Liver (tissue), 8 donors: ENCODE measurements at regions not wholly inside any gene's neighbourhood (a gene's known extent, or its start where the extent isn't known, plus 50 kb on each side); places are given as distances from the start of the nearest gene placed in this dataset.

ENCODE experiments used
- DNase-seq: peaks from one replicate; pipeline ENCODE4 v3.0.0-alpha.2; 2017; ENCODE audit warnings: low spot score
- H3K27ac ChIP-seq, 2 donors: one replicate each; pipeline ENCODE4 v1.7.0; 2013; ENCODE audit warnings: inconsistent platforms in 2 of 2, low read length in 2 of 2, control low read depth in 1 of 2, low read depth in 1 of 2, mild to moderate bottlenecking in 1 of 2
- H3K27me3 ChIP-seq, 4 donors: one replicate each; pipeline versions ENCODE4 v1.6.1 to v1.7.0; 2013; ENCODE audit warnings: low read length in 3 of 4, inconsistent platforms in 1 of 4, mild to moderate bottlenecking in 1 of 4, moderate library complexity in 1 of 4; ENCODE audit not compliant: control insufficient read depth in 4 of 4, insufficient read depth in 4 of 4
- H3K36me3 ChIP-seq, 4 donors: one replicate each; pipeline versions ENCODE4 v1.6.1 to v1.7.0; 2013; ENCODE audit warnings: low read length in 3 of 4, mild to moderate bottlenecking in 3 of 4, low read depth in 1 of 4, moderate library complexity in 1 of 4; ENCODE audit not compliant: control insufficient read depth in 4 of 4, insufficient read depth in 3 of 4
- H3K4me1 ChIP-seq, 4 donors: one replicate each; pipeline versions ENCODE4 v1.6.1 to v1.7.0; 2013; ENCODE audit warnings: low read length in 3 of 4, mild to moderate bottlenecking in 3 of 4, moderate library complexity in 1 of 4; ENCODE audit not compliant: control insufficient read depth in 4 of 4, insufficient read depth in 4 of 4
- H3K4me3 ChIP-seq, 3 donors: one replicate each; pipeline versions ENCODE4 v1.6.1 to v1.7.0; 2013; ENCODE audit warnings: low read length in 3 of 3, control low read depth in 1 of 3, low read depth in 1 of 3, mild to moderate bottlenecking in 1 of 3
- H3K9ac ChIP-seq, 2 donors: one replicate each; pipeline ENCODE4 v1.7.0; 2013; ENCODE audit warnings: low read length in 2 of 2, mild to moderate bottlenecking in 2 of 2, moderate library complexity in 2 of 2, control low read depth in 1 of 2, low read depth in 1 of 2
- H3K9me3 ChIP-seq, 4 donors: one replicate each; pipeline versions ENCODE4 v1.6.1 to v1.7.0; 2013; ENCODE audit warnings: low read length in 3 of 4; ENCODE audit not compliant: control insufficient read depth in 4 of 4
- ATF3 ChIP-seq: IDR thresholded peaks from 2 replicates; pipeline ENCODE4 v1.6.1; 2016; ENCODE audit warnings: antibody characterized with exemption
- EGR1 ChIP-seq, 2 donors: IDR thresholded peaks; 2 replicates each; pipeline ENCODE4 v1.6.1; 2016 to 2018; ENCODE audit warnings: antibody characterized with exemption in 2 of 2, low read depth in 2 of 2
- FOXA1 ChIP-seq: IDR thresholded peaks from 2 replicates; pipeline ENCODE4 v1.6.1; 2016; ENCODE audit warnings: antibody characterized with exemption
- GABPA ChIP-seq, 2 donors: IDR thresholded peaks in 1 of 2; conservative IDR thresholded peaks in 1 of 2; 2 replicates each; pipeline ENCODE4 v1.6.1; 2016; ENCODE audit warnings: antibody characterized with exemption in 2 of 2, mild to moderate bottlenecking in 1 of 2, moderate library complexity in 1 of 2
- HNF4A ChIP-seq, 2 donors: conservative IDR thresholded peaks; 2 replicates each; pipeline ENCODE4 v1.6.1; 2016; ENCODE audit warnings: antibody characterized with exemption in 2 of 2, mild to moderate bottlenecking in 2 of 2
- HNF4G ChIP-seq: IDR thresholded peaks from 2 replicates; pipeline ENCODE4 v1.6.1; 2016; ENCODE audit warnings: antibody characterized with exemption
- JUND ChIP-seq, 2 donors: IDR thresholded peaks; 2 replicates each; pipeline ENCODE4 v1.6.1; 2016; ENCODE audit warnings: antibody characterized with exemption in 2 of 2
- NR2F2 ChIP-seq: IDR thresholded peaks from 2 replicates; pipeline ENCODE4 v1.6.1; 2016; ENCODE audit warnings: antibody characterized with exemption
- RAD21 ChIP-seq, 2 donors: IDR thresholded peaks; 2 replicates each; pipeline ENCODE4 v1.6.1; 2016; ENCODE audit warnings: antibody characterized with exemption in 2 of 2, mild to moderate bottlenecking in 2 of 2
- REST ChIP-seq: IDR thresholded peaks from 2 replicates; pipeline ENCODE4 v1.6.1; 2016; ENCODE audit warnings: antibody characterized with exemption, mild to moderate bottlenecking
- RXRA ChIP-seq, 2 donors: IDR thresholded peaks; 2 replicates each; pipeline ENCODE4 v1.6.1; 2017 to 2018; ENCODE audit warnings: antibody characterized with exemption in 2 of 2, mild to moderate bottlenecking in 1 of 2
- SP1 ChIP-seq: IDR thresholded peaks from 2 replicates; pipeline ENCODE4 v1.6.1; 2018; ENCODE audit warnings: antibody characterized with exemption, mild to moderate bottlenecking
- TAF1 ChIP-seq: conservative IDR thresholded peaks from 2 replicates; pipeline ENCODE4 v1.6.1; 2016; ENCODE audit warnings: antibody characterized with exemption, mild to moderate bottlenecking
- YY1 ChIP-seq: IDR thresholded peaks from 2 replicates; pipeline ENCODE4 v1.6.1; 2016; ENCODE audit warnings: antibody characterized with exemption, mild to moderate bottlenecking
- WGBS: extraction: QIAGEN DNeasy Blood & Tissue Kit; methylation state at CpG from one replicate; pipeline ENCODE4 v1.1.7; 2013; 5-methylcytosine and 5-hydroxymethylcytosine counted together
- TF ChIP-seq, protein P1 (sequence below): IDR thresholded peaks from 2 replicates; pipeline ENCODE4 v1.6.1; 2016; ENCODE audit warnings: antibody characterized with exemption
- TF ChIP-seq, protein P2 (sequence below): IDR thresholded peaks from 2 replicates; pipeline ENCODE4 v1.6.1; 2016; ENCODE audit warnings: antibody characterized with exemption
- TF ChIP-seq, protein P3 (sequence below): fragments of 150-350 bp; IDR thresholded peaks from 2 replicates; pipeline ENCODE4 v1.5.1; 2017; ENCODE audit warnings: improper control_type of control experiment, low read depth, low read length; ENCODE audit not compliant: missing input control
- donor health status: healthy.
- donor health status: healthy.
- donor health status: healthy.
- donor health status: healthy.
- donor health status: healthy.

GRCh38 chr11:134904103-134904790 lies 492.2 kb upstream of the B3GAT1 start (continued):
- TF ChIP-seq REST (no peak), NR2F2 (no peak)

DNA sequence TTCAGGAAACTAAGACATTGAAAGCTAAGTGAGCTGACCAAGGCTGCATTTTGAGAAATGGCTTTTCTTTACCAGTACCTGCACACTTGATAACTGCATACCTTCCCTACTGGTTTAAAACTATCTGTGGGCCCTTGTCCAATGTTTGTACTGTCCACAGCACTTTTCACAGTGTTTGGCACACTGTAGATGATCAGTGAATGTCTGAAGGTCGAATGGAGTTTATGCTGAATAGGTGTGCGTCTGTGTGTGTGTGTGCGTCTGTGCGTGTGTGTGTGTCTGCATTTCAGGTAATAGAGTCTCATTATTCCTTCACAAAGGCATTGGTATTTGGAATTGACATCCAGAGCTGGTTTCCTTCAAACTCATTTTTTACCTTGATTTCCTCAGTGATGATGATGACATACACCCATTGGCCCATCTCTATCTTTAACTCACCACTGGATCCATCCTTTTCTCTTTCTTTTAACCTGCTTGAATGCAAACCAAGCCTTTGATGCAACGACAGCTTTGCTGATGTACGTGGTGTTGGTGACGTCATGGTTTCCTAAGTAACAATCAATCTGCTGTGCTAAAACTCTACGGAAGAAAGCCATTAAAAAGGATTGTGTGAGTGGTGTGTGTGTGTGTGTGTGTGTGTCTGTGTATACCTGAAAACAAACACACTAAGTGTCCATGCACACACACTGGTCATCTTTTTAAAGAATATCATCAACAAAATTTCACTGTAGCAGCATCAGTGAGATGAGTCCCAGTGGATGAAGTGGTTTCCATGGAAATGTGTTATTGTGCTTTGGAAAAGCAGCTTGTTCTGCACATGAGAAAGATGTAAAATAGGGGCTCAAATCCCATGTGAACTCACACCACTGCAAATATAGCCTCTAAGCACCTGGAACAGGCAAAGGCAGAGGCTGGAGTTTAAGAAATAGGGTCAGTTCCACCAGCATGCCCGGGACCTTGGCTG lies 490.2 kb upstream of the B3GAT1 start:
- H3K9me3 ChIP-seq: no peaks in the 10 kb centered on the region
- H3K4me1 ChIP-seq: no peaks in the 10 kb centered on the region
- no peak for TF ChIP-seq JUND (IDR thresholded peaks at IDR 0.05)
- H3K9ac ChIP-seq: no peak overlapping the region
- H3K4me3 ChIP-seq: no peak overlapping the region
- no peaks in the 10 kb centered on the region for H3K27me3 ChIP-seq
- no peaks in the 10 kb centered on the region for H3K36me3 ChIP-seq
- H3K27ac ChIP-seq: no peak overlapping the region
- DNase-seq: no peak
- WGBS: 77% methylated on average over 9 of the region's 9 CpGs

DNA sequence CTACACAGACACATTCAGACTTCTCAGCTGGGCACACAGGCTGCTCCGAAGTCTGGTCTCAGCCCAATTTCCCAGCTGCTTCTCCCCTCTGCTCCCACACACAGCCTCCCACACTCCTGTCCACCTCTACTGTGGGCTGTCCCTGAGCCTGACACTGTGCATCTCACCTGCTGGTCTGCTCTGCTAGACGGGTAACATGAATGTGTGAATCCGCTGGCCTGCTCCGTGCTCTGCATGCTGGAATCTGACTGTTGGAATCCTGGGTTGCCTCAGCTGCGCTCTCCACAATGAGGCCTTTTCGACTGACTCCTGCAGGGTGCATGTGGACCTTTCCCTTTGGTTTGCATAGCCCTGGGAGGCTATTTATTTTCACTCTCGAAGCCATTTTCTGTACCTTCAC lies 489.5 kb upstream of the B3GAT1 start:
- TF ChIP-seq, protein P1, sequence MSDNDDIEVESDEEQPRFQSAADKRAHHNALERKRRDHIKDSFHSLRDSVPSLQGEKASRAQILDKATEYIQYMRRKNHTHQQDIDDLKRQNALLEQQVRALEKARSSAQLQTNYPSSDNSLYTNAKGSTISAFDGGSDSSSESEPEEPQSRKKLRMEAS: no peak
- TF ChIP-seq HNF4A (conservative IDR thresholded peaks at IDR 0.05): no peak
- TF ChIP-seq, protein P2, sequence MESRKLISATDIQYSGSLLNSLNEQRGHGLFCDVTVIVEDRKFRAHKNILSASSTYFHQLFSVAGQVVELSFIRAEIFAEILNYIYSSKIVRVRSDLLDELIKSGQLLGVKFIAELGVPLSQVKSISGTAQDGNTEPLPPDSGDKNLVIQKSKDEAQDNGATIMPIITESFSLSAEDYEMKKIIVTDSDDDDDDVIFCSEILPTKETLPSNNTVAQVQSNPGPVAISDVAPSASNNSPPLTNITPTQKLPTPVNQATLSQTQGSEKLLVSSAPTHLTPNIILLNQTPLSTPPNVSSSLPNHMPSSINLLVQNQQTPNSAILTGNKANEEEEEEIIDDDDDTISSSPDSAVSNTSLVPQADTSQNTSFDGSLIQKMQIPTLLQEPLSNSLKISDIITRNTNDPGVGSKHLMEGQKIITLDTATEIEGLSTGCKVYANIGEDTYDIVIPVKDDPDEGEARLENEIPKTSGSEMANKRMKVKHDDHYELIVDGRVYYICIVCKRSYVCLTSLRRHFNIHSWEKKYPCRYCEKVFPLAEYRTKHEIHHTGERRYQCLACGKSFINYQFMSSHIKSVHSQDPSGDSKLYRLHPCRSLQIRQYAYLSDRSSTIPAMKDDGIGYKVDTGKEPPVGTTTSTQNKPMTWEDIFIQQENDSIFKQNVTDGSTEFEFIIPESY: no peak
- TF ChIP-seq EGR1 (IDR thresholded peaks at IDR 0.05; ENCODE audit: low read depth in 2 of 2): no peak
- TF ChIP-seq RAD21 (IDR thresholded peaks at IDR 0.05): no peak
- TF ChIP-seq, protein P3, sequence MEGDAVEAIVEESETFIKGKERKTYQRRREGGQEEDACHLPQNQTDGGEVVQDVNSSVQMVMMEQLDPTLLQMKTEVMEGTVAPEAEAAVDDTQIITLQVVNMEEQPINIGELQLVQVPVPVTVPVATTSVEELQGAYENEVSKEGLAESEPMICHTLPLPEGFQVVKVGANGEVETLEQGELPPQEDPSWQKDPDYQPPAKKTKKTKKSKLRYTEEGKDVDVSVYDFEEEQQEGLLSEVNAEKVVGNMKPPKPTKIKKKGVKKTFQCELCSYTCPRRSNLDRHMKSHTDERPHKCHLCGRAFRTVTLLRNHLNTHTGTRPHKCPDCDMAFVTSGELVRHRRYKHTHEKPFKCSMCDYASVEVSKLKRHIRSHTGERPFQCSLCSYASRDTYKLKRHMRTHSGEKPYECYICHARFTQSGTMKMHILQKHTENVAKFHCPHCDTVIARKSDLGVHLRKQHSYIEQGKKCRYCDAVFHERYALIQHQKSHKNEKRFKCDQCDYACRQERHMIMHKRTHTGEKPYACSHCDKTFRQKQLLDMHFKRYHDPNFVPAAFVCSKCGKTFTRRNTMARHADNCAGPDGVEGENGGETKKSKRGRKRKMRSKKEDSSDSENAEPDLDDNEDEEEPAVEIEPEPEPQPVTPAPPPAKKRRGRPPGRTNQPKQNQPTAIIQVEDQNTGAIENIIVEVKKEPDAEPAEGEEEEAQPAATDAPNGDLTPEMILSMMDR: no peak
- TF ChIP-seq HNF4G: no peak
- no peak for TF ChIP-seq SP1
- no peak for TF ChIP-seq NR2F2
- no peak for TF ChIP-seq JUND (IDR thresholded peaks at IDR 0.05)
- TF ChIP-seq RXRA (IDR thresholded peaks at IDR 0.05): no peak
- no peak for TF ChIP-seq GABPA (IDR thresholded peaks at IDR 0.05 in 1 of 2, conservative IDR thresholded peaks at IDR 0.05 in 1 of 2)
- TF ChIP-seq FOXA1: no peak
- no peak for TF ChIP-seq YY1
- TF ChIP-seq ATF3: no peak
- TF ChIP-seq TAF1: no peak
- H3K4me1 ChIP-seq: no peaks in the 10 kb centered on the region

More for the DNA sequence above, 489.5 kb upstream of the B3GAT1 start:
- no peak for DNase-seq
- Histone ChIP-seq H3K27ac (no peak overlapping the region), H3K9me3 (no peaks in the 10 kb centered on the region), H3K36me3 (no peaks in the 10 kb centered on the region), H3K9ac (no peak overlapping the region), H3K27me3 (no peaks in the 10 kb centered on the region), H3K4me3 (no peak overlapping the region)
- 69% methylated on average over 7 of the region's 7 CpGs for WGBS
